Cardiac muscle cell (in vitro differentiated cells and primary cell): ENCODE measurements at regions not wholly inside any gene's neighbourhood (a gene's known extent, or its start where the extent isn't known, plus 50 kb on each side); places are given as distances from the start of the nearest gene placed in this dataset.

Experiments
- DNase-seq, 2 donors: peaks; one replicate each; pipeline versions ENCODE4 v3.0.0 to v3.0.0-alpha.2; 2010 to 2017; ENCODE audit warnings: low read depth in 1 of 2, low spot score in 1 of 2
- H3K27ac ChIP-seq: fragments of 200-600 bp; sonication (generic); 2 replicates; pipeline ENCODE4 v1.5.1; 2016
- H3K27me3 ChIP-seq: fragments of 200-600 bp; sonication (generic); 2 replicates; pipeline ENCODE4 v1.6.0; 2016; ENCODE audit warnings: control low read depth
- H3K36me3 ChIP-seq: fragments of 200-600 bp; sonication (generic); 2 replicates; pipeline ENCODE4 v1.5.1; 2016; ENCODE audit warnings: control low read depth
- H3K4me1 ChIP-seq: fragments of 200-600 bp; sonication (generic); 2 replicates; pipeline ENCODE4 v1.8.1; 2017; ENCODE audit warnings: low read depth, mild to moderate bottlenecking, mixed run types
- H3K4me3 ChIP-seq: fragments of 200-600 bp; sonication (generic); 2 replicates; pipeline ENCODE4 v1.5.1; 2016; ENCODE audit warnings: mild to moderate bottlenecking
- H3K9me3 ChIP-seq: fragments of 200-600 bp; sonication (generic); 2 replicates; pipeline ENCODE4 v1.5.1; 2017; ENCODE audit warnings: low read depth, mild to moderate bottlenecking, control low read depth
- TF ChIP-seq, protein P1 (sequence below): IDR thresholded peaks from 2 replicates; pipeline ENCODE4 v1.5.1; 2012; ENCODE audit warnings: low read depth, mild to moderate bottlenecking, low read length

DNA sequence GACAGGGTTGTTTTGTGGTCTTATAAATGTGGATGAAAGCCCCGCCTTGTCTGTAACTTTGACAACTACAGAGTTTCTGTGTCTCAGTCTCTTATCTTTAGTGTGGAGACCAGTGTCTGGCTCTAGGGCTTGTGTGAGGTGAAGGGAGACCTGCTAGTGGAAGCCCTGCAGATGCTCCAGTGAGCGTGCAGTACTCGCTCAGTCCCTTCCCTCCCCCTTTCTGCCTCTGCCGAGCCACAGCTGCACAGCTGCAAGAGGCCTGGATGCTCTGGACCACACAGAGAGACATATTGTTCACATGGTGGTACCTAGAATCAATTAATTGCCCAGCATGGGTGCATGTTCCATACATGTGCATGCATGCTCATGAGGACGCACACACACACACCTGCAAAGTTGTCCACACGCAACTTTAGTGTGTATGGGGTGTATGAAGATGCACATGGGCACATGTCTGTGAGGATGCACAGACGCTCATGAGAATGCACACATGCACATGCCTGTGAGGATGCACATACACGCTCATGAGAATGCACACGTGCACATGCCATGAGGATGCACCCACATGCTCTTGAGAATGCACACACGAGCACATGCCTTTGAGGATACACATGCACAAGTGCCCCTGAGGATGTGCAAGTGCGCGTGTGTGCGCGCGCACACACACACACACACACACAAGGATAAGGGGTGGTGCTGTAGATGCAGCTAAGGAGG lies 282.1 kb upstream of the HS6ST1 start:
- Histone ChIP-seq H3K4me3 (no peak overlapping the region), H3K27me3 (peaks cover 58% of the 10 kb centered on the region), H3K4me1 (no peaks in the 10 kb centered on the region), H3K27ac (no peak overlapping the region), H3K36me3 (no peaks in the 10 kb centered on the region), H3K9me3 (no peaks in the 10 kb centered on the region)
- TF ChIP-seq, protein P1, sequence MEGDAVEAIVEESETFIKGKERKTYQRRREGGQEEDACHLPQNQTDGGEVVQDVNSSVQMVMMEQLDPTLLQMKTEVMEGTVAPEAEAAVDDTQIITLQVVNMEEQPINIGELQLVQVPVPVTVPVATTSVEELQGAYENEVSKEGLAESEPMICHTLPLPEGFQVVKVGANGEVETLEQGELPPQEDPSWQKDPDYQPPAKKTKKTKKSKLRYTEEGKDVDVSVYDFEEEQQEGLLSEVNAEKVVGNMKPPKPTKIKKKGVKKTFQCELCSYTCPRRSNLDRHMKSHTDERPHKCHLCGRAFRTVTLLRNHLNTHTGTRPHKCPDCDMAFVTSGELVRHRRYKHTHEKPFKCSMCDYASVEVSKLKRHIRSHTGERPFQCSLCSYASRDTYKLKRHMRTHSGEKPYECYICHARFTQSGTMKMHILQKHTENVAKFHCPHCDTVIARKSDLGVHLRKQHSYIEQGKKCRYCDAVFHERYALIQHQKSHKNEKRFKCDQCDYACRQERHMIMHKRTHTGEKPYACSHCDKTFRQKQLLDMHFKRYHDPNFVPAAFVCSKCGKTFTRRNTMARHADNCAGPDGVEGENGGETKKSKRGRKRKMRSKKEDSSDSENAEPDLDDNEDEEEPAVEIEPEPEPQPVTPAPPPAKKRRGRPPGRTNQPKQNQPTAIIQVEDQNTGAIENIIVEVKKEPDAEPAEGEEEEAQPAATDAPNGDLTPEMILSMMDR, result no peak
- DNase-seq, result peak in 1 of 2 donors; percentile 19

DNA sequence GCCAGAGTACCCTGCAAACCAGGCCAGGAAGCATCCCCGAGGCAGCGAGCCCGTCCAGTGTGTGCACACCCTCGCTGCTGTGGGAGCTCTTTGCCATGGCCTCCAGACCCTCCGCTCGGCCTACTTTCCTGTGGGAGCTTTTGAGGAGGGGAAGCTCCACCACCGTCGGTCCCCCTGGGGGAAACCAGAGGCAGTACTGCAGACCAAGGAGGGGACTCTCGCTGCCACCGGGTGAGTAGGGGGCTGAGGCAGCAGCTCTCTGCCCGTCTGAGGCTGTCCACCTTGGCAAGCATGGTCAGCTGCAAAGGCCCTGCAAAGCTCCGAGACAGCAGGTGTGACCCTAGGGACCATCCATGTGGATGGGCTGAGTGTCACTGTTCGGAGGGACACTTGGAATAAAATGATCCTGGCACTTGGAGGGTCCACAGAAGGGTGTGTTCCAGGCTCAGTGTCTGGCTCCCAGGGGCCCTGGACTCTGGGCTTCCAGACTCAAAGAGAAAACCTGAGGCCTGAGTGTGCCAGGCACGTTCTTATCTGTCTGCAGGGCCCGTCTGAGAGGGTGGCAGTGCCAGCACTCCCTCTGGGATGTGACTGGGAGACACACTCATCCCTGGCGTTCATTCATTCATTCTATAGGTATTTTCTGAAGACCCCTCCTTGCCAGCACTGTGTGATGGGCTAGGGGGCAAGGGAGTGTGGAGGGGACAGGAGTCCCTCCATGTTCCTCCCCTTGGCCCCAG lies 282.8 kb upstream of the HS6ST1 start:
- Histone ChIP-seq H3K27ac (no peak overlapping the region), H3K4me3 (no peak overlapping the region), H3K36me3 (no peaks in the 10 kb centered on the region), H3K4me1 (no peaks in the 10 kb centered on the region), H3K27me3 (peaks cover 56% of the 10 kb centered on the region), H3K9me3 (no peaks in the 10 kb centered on the region)
- DNase-seq, result no peak
- TF ChIP-seq, protein P1, result no peak

DNA sequence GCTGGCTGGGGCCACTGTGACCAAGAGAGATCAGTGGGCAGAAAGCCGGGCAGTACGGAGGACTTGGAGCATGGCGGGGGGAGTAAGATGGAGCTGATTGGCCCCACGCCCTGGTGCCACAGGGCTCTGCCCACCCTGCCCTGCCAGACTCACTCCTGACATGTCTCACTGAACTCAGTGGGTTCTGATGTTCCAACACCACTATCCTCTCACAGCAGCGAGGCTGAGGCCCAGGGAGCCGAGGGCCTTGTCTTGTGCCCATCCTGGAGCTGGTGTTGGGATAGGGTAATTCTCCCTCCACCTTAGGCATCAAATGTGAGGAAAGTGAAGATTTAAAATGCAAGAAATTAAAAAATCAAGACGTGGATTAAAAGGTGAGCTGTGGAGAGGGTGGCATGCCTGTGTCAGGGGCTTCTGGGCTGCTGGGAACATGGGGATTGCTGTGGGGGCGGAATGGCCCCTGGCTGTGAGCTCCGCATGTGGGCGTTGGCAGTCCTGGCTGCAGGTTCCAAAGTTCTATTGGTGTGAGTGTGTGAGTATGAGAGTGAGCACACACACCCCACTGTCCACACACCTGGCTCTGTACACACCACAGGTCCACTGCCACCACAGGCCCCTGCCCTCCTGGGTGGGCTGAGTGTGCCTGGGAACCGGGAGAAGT lies 283.5 kb upstream of the HS6ST1 start:
- Histone ChIP-seq H3K4me1 (no peaks in the 10 kb centered on the region), H3K9me3 (no peaks in the 10 kb centered on the region), H3K27ac (no peak overlapping the region), H3K36me3 (no peaks in the 10 kb centered on the region), H3K4me3 (no peak overlapping the region), H3K27me3 (peaks cover 56% of the 10 kb centered on the region)
- TF ChIP-seq, protein P1, result no peak
- DNase-seq, result no peak

DNA sequence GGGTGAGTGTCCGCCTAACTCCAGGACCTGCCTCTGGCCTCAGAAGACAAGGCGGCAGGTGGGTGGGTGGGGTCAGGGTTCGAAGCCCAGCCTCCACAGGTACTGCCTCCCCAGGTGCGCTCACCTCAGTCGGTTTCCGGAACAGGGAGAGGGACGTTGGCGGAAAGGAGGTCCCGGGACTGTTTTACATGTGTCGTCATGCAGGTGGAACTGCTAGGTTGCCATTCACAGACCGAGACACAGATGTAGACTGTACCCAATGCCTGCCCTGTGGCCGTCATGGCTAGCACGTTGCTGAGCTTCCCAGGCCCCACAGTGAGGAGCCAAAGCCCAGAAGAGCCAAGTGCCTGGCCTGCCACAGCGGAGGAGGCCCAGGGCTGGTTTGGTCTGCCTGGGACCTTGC lies 284.0 kb upstream of the HS6ST1 start:
- DNase-seq, result no peak
- Histone ChIP-seq H3K4me3 (no peak overlapping the region), H3K4me1 (no peaks in the 10 kb centered on the region), H3K27ac (no peak overlapping the region), H3K36me3 (no peaks in the 10 kb centered on the region), H3K9me3 (no peaks in the 10 kb centered on the region), H3K27me3 (peaks cover 56% of the 10 kb centered on the region)
- TF ChIP-seq, protein P1, result no peak

DNA sequence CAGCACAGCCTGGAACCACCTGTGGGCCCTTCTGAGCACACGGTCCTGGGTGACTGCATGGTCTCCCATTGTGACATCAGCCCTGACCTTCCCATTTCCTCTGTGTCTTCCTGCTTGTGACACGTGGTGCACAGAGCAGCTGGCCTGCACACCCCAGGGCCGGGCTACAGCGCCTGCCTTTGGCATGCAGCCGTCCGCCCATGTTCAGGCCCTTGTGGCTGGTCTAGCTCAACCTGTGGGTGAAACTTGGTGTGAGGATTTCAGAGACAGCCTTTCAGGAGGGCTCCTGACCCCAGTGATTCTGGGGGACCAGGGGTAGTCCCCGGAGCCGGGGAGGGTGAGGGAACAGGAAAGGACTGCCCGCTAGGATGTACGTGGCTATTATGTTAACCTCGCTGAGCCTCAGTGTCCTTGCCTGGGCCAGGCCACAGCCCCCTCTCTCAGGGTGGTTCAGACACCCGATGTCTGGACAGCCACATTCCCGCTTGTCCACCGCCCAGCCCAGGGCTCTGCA lies 284.8 kb upstream of the HS6ST1 start:
- Histone ChIP-seq H3K36me3 (no peaks in the 10 kb centered on the region), H3K4me3 (no peak overlapping the region), H3K9me3 (no peaks in the 10 kb centered on the region), H3K27me3 (peaks cover 61% of the 10 kb centered on the region), H3K27ac (no peak overlapping the region), H3K4me1 (no peaks in the 10 kb centered on the region)
- TF ChIP-seq, protein P1, result no peak
- DNase-seq, result no peak
